ENCODE measurements at regions not wholly inside any gene's neighbourhood (a gene's known extent, or its start where the extent isn't known, plus 50 kb on each side); places are given as distances from the start of the nearest gene placed in this dataset.

DNA sequence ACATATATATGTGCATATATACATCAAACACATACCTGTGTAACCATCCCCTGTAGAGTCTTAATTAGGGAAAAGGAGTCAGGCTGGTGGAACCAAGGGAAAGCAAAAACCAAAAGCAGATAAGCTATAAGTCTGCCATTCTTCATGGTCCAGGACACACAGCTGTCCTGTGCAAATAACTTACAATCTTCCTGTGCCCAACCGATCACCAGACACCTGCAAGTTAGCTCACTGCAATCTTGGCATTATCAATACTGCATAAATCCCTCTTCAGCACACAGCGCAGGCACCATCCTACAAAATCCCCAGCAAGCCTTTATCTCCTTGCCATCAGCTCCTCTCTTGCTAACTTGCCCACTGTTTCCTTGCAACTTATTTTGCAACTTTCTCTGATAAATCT is 60.8 kb upstream of the DYNAP start:
- DNase-seq (ENCODE audit: low spot score) = no peak
- no peaks in the 10 kb centered on the region for H3K9me3 ChIP-seq
- no peaks in the 10 kb centered on the region for H3K36me3 ChIP-seq
- H3K27ac ChIP-seq = no peak overlapping the region
- no peaks in the 10 kb centered on the region for H3K4me1 ChIP-seq (ENCODE audit: control insufficient read depth in 1 of 2, low read depth in 2 of 2)
- TF ChIP-seq, protein P1, sequence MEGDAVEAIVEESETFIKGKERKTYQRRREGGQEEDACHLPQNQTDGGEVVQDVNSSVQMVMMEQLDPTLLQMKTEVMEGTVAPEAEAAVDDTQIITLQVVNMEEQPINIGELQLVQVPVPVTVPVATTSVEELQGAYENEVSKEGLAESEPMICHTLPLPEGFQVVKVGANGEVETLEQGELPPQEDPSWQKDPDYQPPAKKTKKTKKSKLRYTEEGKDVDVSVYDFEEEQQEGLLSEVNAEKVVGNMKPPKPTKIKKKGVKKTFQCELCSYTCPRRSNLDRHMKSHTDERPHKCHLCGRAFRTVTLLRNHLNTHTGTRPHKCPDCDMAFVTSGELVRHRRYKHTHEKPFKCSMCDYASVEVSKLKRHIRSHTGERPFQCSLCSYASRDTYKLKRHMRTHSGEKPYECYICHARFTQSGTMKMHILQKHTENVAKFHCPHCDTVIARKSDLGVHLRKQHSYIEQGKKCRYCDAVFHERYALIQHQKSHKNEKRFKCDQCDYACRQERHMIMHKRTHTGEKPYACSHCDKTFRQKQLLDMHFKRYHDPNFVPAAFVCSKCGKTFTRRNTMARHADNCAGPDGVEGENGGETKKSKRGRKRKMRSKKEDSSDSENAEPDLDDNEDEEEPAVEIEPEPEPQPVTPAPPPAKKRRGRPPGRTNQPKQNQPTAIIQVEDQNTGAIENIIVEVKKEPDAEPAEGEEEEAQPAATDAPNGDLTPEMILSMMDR (IDR thresholded peaks at IDR 0.05) = no peak
- no peaks in the 10 kb centered on the region for H3K27me3 ChIP-seq (replicated peaks; ENCODE audit: insufficient read depth)
- ATAC-seq (ENCODE audit: insufficient number of reproducible peaks, low FRiP score, low read depth) = no peak
- no peak overlapping the region for H3K4me3 ChIP-seq

DNA sequence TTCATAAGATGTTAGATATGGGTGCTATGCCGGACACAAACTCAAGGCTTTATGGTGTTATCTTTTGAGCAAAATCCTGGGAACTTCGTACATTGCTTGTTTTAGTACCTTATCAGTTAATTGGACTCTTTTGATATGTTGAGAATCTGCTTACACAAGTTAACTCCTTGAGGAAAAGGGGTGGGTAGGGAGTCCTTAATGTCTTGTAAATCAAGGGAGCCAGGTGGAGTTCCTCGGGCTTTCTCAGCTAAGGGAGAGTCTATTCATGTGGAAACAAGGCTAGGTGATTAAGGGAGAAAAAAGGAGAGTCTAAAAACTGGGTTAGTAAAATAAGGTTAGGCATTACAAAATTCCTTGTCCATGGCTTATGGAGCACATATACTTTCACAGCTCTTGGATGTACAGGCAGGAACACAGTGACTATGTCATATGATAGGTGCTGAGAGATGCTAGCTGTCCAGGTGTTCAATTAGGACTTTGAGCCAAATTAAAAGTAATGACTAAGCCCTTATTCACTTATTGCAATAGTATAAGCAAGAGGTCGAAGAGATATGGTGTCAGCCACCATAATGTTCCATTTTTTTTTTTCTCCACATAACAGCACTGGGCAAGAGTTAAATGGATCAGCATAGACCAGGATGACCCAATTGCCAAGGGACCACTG is 59.5 kb upstream of the DYNAP start:
- no peak overlapping the region for H3K27ac ChIP-seq
- ATAC-seq (ENCODE audit: insufficient number of reproducible peaks, low FRiP score, low read depth) = no peak
- no peaks in the 10 kb centered on the region for H3K9me3 ChIP-seq
- no peaks in the 10 kb centered on the region for H3K4me1 ChIP-seq (ENCODE audit: control insufficient read depth in 1 of 2, low read depth in 2 of 2)
- DNase-seq (ENCODE audit: low spot score) = no peak
- TF ChIP-seq, protein P1 (IDR thresholded peaks at IDR 0.05) = no peak
- no peaks in the 10 kb centered on the region for H3K27me3 ChIP-seq (replicated peaks; ENCODE audit: insufficient read depth)
- no peaks in the 10 kb centered on the region for H3K36me3 ChIP-seq
- H3K4me3 ChIP-seq = no peak overlapping the region

DNA sequence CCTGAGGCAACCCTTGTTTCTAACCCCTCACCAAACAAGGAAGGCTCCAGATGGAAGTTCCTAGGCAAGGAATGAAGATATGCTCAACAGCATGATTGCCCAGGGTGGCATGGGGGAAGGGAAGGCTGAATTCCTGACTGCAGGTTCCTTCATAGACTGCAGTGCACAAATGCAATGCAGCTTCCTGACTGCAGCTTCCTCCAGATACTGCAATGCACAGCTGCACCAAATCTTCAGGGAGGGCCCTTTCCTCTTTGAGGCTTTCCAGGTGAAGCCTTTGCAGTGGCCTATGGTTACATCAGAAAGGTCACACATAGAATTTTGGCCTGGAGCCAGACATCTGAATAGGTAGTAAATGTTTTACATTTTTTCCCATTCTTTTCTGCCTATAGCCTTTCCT is 58.8 kb upstream of the DYNAP start:
- ATAC-seq (ENCODE audit: insufficient number of reproducible peaks, low FRiP score, low read depth) (no peak), DNase-seq (ENCODE audit: low spot score) (no peak)
- TF ChIP-seq, protein P1 (IDR thresholded peaks at IDR 0.05) = no peak
- Histone ChIP-seq H3K4me3 (no peak overlapping the region), H3K4me1 (ENCODE audit: control insufficient read depth in 1 of 2, low read depth in 2 of 2) (no peaks in the 10 kb centered on the region), H3K9me3 (no peaks in the 10 kb centered on the region), H3K27me3 (replicated peaks; ENCODE audit: insufficient read depth) (no peaks in the 10 kb centered on the region), H3K36me3 (no peaks in the 10 kb centered on the region), H3K27ac (no peak overlapping the region)

DNA sequence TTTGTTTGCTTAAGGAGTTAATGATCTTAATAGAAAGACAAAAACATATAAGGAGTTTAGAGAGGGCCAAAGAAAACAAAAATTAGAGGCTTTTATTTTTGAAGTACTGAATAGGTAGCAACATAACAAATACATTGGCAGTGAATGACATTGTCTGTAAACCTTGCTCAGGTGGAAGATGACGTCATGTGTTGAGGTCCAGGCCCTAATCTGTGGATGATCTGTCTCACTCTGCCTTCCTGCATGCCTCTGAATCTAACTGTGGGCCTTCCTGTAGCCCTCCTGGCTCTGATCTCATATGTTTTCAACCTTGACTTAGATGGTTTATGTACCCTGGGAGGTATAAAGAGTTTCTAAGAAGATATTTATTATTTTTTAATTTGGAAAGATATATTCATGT is 58.1 kb upstream of the DYNAP start:
- ATAC-seq (ENCODE audit: insufficient number of reproducible peaks, low FRiP score, low read depth) = no peak
- Histone ChIP-seq H3K36me3 (no peaks in the 10 kb centered on the region), H3K4me3 (no peak overlapping the region), H3K9me3 (no peaks in the 10 kb centered on the region), H3K4me1 (ENCODE audit: control insufficient read depth in 1 of 2, low read depth in 2 of 2) (no peaks in the 10 kb centered on the region), H3K27me3 (replicated peaks; ENCODE audit: insufficient read depth) (no peaks in the 10 kb centered on the region), H3K27ac (no peak overlapping the region)
- DNase-seq (ENCODE audit: low spot score) = no peak
- TF ChIP-seq, protein P1 (IDR thresholded peaks at IDR 0.05) = no peak

Data from thoracic aorta (tissue), 2 donors.